NOMO-1 treated with dmso at 0.1 percent for 144 hours (cell line): ENCODE measurements at regions not wholly inside any gene's neighbourhood (a gene's known extent, or its start where the extent isn't known, plus 50 kb on each side); places are given as distances from the start of the nearest gene placed in this dataset.

Experiments used
- DNase-seq: peaks from one replicate; lab custom pipeline; 2025; ENCODE audit not compliant: unreplicated experiment; lab: John Stamatoyannopoulos, UW

DNA sequence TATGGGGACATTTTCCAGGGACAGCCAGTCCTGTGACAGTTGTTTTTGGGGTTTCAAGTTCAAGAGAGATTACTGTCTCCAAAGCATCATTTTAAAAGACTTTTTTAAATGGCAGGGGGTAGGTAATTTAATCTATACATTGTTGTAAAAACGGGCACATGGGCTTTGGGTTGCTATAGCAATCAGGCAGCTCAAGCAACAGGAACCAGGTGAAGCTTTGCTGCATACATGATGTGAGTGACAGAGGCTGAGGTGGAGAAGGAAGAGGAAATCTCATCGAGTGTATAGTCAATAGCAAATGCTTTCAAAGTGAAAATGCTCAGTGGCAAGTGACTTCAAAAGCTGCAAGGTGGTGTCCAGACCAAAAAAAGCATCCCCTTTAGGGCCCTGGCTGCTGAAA, 277.4 kb upstream of the JAG1 start:
- DNase-seq = no peak

DNA sequence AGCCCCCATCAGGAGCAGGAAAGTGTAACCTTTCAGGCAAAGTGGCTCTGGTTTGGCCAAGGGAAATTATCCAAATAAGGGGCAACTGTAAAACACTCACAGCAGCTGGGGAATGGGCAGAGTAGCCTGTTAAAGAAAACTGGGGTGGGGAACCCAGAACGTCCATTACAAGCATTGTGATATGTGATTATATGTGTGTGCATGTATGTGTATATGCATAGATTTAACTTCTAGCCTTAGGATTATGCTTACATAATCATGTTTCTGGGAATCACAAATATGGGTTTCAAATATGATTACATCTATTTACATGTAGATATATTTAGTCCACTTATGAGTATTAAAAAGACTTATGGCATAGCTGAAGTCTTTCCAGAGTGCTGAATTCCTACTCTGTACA, 278.1 kb upstream of the JAG1 start:
- DNase-seq = no peak

DNA sequence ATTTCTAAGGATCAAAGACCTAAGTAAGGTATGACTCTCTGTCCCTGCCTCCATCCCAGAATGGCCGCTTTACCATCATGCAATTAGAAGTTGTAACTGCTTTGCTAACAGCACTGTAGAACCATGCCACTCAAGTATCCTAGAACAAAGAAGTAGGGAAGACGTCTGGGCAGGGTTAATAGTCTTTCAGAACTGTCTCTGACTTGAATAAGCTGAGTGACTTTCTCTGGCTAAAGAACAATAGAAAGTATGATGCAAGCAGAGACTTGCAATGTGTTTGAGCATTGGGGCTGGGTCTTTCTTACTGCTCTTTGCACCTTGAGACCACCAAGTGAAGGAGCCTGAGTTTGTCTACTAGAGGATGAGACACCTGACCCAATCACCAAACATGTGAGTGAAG, 279.6 kb upstream of the JAG1 start:
- DNase-seq = no peak

DNA sequence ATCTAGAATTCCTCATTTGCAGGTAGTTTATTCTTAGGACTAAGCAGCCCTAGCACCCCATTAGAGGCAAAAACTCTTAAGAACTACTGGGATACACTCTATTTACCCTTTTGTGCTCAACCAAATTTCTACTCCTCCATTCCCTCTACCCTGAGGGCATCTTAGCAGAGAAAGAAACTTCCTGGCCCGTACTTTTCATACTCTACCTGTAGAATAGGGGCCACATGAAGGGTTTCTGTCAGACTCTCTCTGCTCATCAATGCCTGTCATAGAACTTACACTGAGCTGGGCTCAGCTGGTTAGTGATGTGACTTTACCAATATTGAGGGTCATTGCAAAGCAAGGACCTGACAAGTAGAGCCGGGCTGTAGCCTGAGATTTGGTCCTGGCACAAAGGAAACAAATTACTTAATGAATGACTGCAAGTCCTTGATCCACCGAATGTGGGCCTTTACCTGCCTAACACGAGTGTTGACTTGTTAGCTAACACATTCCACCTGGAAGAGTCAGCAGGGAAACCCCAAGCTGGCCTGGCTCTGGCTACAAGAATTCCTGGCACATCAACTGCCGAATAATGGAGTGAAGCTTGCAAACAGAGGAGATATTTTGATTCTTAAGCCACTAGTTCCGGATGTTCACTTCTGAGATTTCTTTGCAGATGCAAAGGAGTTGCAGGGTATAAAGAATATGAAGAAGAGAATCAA, 280.5 kb upstream of the JAG1 start:
- no peak for DNase-seq

DNA sequence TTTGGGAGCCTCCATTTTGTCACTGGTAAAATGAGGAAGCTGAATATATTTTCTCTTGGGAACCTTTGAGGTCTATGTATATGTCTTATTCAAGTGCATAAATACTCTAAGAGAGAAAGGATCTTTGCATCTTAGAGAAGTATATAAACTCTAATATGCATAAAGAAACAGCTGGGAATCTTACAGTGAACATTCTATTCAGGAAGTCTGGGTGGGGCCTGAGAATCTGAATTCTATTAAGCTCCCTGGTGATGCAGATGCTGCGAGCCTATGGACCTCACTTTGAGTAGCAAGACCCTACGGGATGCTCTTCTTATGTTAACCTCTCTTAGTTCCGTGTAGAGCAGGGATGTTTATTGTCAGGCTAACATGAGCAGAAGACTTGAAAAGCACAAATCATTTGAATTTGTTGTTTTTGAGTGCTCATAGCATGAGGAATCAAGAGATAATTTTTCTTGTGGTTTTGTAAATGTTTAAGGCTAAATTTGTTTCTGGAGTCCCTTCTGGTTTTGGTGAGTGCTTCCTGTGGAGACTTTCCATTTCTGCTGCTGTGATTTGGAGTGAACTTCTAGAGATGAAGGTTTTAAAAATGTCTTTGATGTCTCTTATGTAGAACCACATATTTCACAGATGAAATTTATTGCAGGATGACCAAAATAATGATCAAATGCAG, 281.2 kb upstream of the JAG1 start:
- no peak for DNase-seq

DNA sequence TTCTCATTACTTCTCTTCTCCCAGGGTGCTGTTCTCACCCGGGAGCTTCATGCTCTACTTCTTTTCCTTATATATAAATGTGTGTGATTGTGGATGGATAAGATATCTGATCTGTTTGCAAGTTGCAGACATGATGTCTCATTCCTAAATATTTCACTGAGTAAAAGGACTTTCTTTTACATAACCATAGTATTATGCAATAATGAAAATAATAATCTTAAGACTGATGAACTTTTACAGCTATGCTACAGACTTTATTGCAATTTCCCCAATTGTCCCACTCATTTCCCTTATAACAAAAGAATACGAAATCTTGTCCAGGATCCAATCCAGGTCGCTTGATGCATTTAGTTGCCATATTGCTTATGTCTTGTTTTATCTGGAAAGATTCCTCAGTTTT, 284.5 kb upstream of the JAG1 start:
- DNase-seq = no peak

DNA sequence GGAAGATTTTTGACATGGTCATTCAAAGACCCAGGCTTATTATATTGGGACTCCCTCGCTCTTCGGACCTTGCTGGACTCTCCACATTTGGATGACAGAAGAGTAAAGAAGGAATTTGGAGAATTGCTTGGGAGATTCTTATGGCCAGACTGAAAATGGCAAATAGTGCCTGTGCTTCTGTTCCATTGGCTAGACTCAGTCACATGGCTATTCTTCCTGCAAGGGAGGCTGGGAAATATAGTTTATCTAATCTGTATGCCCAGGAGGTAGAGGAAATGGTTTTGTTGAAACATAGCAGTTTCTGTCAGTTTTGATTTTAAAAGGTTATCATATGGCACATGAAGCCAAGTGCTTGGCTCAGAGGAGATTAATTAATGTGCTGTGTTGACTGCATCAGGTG, 286.6 kb upstream of the JAG1 start:
- DNase-seq = no peak

DNA sequence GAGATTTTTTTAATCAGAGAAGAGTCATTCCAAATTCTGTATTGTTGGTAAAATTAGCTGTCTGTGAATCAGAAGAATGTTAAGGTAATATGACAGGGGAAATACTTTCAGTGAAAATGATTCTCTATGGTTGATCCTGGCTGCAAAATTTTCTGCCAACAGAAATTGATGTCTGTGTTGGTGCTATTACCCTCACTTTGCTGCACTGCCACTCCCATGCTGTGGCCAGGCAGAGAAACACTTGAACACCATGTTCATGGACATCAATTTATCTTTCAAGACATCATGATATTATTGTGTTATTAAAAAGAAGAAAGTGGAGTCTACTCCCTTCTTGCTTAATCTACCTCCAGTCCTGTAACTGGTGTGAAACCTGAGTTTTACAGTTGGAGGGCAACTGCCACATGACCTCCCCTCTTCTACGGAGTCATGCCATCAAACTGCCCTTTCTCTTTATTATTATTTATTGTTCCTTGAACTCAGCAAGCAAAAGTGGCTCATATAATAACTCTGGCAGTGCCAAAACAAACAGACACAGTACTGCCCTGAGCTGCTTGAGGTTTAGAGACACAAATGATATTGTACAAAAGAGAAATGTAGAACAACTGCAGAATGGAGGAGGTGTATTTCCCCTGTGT, 288.0 kb upstream of the JAG1 start:
- DNase-seq = no peak

DNA sequence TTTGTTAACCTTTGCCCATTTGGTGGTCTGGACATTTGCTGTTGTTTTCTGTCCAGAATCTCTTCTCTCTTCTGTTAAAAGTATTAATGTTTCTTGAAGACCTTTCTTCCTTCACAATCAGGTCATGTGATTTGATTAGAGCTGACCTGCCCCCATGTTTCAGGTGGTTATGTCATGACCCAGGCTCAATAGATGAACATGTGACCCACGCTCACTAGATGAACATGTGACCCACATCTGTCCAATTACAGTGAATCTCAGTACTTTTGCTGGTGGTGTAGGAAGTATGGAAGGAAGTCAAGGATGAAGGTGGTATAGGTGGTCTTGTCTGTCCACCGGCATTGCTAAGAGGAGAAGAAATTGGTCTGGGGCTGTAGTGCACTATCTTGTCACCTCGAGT, 289.1 kb upstream of the JAG1 start:
- no peak for DNase-seq

DNA sequence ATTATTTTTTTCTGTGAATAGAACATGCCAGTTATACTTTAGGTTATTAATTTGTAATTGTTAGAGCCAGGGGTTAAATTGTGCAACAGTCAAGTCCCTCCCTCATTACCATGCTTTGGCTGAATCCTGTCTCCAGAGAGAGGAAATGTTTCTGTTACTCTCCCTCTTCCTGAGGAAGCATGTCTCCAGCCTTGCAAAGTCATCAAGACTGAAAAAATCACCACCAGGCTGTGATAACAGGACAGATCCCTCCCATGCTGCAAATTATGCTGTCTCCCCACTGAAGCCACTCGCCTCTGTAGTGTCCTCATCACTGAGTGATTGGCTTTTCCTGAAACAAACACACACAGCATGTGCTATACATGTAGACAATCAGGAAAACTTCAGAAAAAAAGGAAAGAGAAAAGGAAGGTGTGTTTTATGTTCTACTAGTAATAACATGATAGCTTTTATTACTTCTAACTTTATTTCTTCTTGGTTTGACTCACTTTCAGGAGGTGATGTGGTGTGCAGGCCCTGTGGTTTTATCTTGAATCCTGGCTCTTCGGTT, 290.0 kb upstream of the JAG1 start:
- DNase-seq = no peak

DNA sequence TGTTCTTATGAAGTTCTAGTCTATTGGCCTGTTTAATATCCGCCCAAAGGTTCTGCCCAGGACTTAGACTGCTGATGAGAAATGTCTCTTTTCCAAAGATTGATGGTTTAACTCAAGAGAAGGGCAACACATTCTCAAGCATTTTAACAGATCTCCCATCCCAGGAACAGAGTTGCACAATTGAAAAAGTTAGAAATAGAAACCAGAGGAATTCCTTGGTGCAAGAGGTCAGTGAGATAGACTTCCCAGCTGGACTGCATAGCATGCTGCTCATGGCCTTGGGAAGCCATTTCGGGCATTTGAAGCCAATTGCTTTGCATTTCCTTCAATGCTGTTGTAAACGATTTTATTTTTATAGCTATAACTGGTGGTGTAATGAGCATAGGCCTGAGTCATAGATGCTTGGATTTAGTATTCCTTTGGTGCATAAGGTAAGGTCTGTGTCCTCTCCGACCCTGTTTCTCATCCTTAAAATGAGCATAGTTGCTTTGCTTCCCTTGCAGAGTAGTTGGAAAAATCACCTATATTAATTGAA, 292.2 kb upstream of the JAG1 start:
- no peak for DNase-seq

DNA sequence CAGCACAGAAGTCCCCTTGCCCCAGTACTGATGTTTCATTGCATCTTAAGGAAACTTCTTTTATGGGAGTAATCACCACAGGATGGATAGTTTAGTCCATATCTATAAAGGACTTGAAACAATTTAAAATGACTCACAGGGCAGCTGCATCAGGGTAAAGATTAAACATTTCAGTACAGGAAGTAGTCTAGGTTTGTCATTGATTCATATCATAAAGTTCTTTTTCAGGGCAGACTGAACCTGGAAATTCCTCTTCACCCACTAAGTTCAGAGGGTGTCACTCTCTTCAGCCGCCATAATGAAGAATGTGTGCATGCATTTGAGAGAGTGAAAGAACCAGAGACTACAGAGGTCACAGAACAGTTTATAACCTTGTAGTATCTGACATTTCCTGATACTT, 296.3 kb upstream of the JAG1 start:
- DNase-seq = no peak

DNA sequence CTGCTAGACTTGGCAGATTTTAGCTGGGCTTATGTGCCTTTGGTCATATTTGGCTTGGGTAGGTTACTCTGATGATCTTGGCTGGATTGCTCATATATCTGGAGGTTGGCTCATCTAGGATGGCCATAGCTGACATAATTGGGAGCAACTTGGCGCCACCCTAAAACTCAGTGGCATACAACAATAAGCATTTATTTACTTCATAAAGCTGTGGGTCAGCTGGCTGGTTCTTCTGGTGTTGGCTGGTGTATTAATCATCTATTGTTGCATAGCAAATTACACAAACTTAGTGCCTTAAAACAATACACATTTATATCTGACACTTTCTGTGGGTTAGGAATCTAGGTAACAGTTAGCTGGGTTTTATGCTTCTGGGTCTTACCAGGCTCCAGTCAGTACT, 297.3 kb upstream of the JAG1 start:
- no peak for DNase-seq

DNA sequence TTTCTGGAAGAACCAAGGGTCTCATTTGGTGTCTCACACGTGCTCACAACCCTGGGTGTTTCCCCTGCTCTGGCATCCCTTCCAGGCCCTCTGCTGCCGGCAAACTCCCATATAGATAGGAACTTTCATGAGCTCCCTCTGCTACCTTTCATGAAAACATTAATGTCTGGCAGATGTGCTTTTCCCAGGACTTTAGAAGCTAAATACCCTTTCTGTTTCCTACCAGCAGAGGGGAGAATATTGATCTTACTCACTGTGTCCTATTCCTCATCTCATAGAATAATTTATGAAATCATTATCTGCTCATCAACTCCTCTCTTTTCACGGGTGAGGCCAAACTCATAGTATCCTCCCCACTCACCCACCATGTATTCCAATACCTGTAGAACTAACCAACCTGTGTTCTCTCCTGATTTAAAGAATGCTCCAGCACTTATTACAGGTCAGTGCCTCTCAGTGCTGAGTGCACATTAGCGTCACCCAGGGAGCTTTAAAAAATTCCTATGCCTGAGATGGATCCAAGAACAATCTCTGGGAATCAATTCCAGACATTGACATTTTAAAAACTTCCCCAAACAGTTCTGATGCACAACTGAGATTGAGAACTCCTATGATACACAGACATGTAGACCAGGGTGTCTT, 298.5 kb upstream of the JAG1 start:
- no peak for DNase-seq

DNA sequence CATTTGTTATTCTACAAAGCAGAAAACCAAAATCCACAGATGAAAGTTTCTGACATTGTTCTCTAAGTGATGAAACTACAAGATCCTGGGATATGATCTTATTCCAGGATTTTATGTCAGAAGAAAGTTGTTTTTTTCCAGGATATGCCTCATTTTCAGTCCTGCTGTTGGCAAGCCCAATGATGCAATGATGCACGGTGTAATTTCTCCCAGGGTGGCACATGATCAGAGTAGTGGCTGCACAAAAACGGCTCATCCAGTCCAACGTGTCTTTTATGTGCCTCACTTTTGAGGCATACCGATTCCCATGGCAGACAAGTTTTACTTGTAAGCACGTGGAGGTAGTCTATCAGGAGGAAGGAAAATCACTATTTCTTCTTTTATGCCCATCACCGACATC, 302.3 kb upstream of the JAG1 start:
- no peak for DNase-seq

DNA sequence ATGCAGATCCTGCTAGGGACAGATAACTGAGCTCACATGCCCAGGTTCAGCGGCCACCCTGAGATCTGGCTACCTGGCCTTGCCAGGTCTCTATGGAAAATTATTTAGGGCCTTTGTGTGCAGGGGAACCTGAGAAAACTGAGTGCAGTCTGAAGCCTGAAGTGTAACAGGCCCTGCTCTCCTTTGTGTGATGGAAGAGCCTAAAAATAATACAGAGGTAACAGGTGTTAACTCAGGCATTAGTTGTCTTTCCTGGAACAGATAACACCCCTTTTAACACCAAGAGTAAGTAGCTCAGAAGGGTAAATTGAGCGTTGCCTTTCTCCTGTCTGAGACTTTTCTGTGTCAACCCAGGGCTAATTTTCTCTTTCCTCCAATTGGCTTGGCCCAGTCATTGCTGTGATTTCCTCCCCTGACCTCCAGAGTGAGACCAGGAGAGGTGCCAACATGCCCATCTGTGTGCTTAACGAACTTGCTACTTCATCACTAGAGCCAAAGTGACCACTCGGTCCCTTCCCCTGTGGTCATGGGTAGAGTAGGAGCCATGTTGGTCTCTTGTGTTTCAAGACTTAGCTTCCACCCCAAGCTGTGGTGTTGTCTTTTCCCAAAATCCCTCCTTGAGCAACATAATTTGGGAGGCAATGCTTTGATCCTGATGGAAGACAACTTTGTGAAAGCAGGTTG, 304.4 kb upstream of the JAG1 start:
- no peak for DNase-seq

DNA sequence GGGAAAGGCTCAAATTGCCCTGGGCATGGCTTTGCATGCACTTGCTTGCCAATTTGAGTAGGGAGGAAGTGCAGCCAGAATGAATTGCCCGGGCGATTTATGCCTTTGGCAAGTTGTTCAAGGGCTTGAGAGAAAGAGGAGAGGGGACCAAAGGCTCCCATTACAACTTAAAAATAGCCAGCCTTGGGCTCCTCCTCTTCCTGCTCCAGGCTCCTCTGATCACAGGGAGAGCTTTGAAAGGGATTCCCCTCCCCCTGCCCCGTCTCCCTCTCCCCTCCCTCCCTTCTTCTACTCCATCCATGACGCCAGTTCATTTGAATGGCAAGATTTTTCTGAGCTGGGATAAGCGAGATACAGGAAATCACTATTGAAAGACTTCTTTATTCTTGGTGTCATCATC, 304.9 kb upstream of the JAG1 start:
- no peak for DNase-seq

DNA sequence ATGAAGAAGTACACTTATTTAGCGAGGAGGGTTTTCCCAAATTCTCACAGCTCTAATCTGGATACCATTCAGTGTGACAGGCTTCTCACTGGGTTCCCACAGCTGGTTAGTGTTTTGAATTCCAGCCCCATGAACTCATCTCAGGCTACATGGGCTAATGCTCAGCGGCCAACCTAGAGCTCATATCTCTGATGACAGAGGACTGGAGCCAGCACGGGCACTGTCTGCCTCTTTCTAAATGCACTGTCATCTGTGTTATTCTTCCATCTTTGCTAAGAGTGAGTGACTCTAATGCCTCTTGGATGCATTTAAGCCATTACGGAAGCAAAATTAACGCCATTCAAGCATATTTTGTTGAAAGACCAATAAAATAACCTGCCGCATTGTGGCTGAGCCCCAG, 308.9 kb upstream of the JAG1 start:
- DNase-seq = no peak

DNA sequence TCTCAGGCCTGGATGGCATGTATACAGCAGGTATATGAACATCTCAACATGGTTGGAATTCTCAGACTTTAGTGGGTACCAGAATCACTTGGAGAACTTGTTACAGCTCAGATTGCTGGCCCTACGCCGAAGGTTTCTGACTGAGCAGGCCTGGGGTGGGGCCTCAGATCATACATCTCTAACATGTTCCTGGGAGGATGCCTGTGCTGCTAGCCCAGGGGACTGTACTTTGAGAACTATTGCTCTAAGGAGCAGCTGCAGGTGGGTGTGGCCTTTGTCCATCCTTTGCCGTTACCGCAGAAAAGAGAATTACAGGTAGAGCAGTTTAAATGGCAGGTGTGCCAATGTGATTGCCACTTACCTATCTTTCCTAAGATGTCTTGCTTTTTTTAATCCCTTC, 310.5 kb upstream of the JAG1 start:
- DNase-seq = no peak

DNA sequence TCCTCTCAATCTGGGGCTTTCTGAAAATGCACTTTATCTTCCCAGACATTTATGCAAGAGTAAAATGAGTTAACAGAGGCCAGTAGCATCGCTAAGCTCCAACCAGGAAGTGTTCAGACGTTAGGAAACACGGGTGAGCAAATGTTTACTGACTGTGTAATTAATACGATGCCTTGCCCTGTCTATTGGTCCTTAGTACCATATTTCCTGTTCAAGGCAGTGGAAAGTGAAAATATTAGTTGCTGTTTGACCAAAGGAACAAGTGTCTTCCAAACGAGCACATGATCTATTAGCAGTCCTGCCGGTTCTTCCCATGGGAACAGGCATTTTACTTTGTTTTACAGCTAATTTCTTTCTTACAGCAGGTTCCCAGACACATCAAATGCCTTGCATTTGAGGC, 311.1 kb upstream of the JAG1 start:
- no peak for DNase-seq

DNA sequence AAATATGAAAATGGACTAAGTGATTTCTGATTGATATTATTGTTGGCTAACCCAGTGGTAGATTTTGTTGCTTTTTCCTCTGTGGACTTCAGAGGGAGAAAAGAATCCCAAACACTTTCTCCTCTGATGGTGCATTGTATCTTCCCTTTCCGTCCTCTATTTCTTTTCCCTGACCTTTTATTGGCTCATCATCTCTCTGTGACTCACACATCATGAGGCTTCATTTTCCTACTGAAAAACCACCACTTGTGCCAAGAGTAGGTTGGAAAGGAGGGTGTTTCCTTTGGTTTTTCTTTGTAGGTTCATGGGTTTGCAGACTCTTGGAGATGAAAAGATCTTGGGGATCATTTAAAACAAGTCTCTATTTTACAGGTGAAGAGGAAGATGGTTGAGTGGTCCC, 311.7 kb upstream of the JAG1 start:
- no peak for DNase-seq
